Adrenal gland (tissue), 9 donors: ENCODE measurements at regions not wholly inside any gene's neighbourhood (a gene's known extent, or its start where the extent isn't known, plus 50 kb on each side); places are given as distances from the start of the nearest gene placed in this dataset.
A peak's percentile ranks its signal among the peaks of the same experiment; 100 is the strongest.

Source experiments
- DNase-seq, 7 donors: peaks; one replicate each; pipeline ENCODE4 v3.0.0-alpha.2; 2019 to 2020
- H3K27ac ChIP-seq, 5 donors: fragments of 200-600 bp; sonication (generic) in 4 of 5; 1 replicate in 3 of 5; 2 replicates in 2 of 5; pipeline versions ENCODE4 v1.5.1 to v1.8.0; 2016 to 2020; ENCODE audit warnings: mild to moderate bottlenecking in 1 of 5
- H3K27me3 ChIP-seq: fragments of 200-600 bp; 2 replicates; pipeline ENCODE4 v1.8.0; 2021
- H3K36me3 ChIP-seq, 2 donors: fragments of 200-600 bp; replicated peaks in 1 of 2; 1 replicate in 1 of 2; 2 replicates in 1 of 2; pipeline versions ENCODE4 v1.5.1 to v1.8.0; 2018 to 2022
- H3K4me1 ChIP-seq, 2 donors: fragments of 200-600 bp; replicated peaks in 1 of 2; 1 replicate in 1 of 2; 2 replicates in 1 of 2; pipeline versions ENCODE4 v1.5.1 to v1.8.0; 2018 to 2021
- H3K4me3 ChIP-seq, 4 donors: fragments of 200-600 bp; sonication (generic) in 3 of 4; one replicate each; pipeline ENCODE4 v1.5.1; 2016 to 2018
- H3K9me3 ChIP-seq, 3 donors: fragments of 200-600 bp; sonication (generic) in 1 of 3; replicated peaks in 1 of 3; 1 replicate in 2 of 3; 2 replicates in 1 of 3; pipeline versions ENCODE4 v1.5.1 to v1.8.0; 2016 to 2021
- POLR2A ChIP-seq, 2 donors: fragments of 450-650 bp; IDR thresholded peaks; one replicate each; pipeline ENCODE4 v1.6.1; 2017; ENCODE audit warnings: antibody characterized with exemption in 2 of 2, mild to moderate bottlenecking in 2 of 2, moderate library complexity in 1 of 2
- WGBS, 4 donors: extraction: QIAGEN DNeasy Blood & Tissue Kit in 2 of 4; methylation state at CpG; one replicate each; pipeline versions ENCODE4 v1.1.5 to v1.1.7; 2013 to 2017; 5-methylcytosine and 5-hydroxymethylcytosine counted together
- intact Hi-C, 2 donors: fragments of 100-400 bp; cut with DNase I; formaldehyde crosslinking; loops; one replicate each; pipeline versions ENCODE4 v1.14.1 to v1.15.0; 2022 to 2023
- TF ChIP-seq, protein P1 (sequence below), 6 experiments: fragments of 450-650 bp in 4 of 6; fragments of 200-600 bp in 2 of 6; sonication (generic) in 1 of 6; IDR thresholded peaks; 1 replicate in 5 of 6; 2 replicates in 1 of 6; pipeline versions ENCODE4 v1.5.1 to v1.8.0; 2016 to 2021; ENCODE audit warnings: antibody characterized with exemption in 6 of 6, mild to moderate bottlenecking in 2 of 6, moderate library complexity in 1 of 6
- donor health status: healthy with polysubstance abuse.
- donor health status: Bipolar disorder and iron deficiency.
- donor health status: DM: yes; HTN: yes; CAD: no.
- donor health status: DM: no; HTN: no; CAD: no.
- donor health status: DM: no; HTN: no; CAD: no.

DNA sequence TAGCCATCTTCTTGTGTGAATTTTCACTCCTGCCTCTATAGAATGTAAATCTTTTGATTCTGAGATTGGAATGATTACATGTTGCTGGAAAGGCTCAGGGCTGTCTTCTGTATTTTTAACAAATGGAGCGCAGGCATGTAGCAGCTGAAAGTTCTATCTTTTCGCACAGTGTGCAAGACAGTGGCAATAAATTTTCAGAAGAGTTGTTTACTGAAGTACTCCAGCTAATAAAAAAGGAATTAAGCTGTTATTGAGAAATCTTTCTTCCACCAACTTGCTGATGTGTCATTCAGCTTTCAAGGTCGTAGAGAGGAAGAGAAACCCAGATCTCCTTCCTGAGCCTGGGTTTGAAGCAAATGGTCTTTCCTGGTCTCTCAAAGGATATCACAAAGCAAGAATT, 122.0 kb upstream of the PUDP start:
- intact Hi-C loops: no loop called here
- TF ChIP-seq, protein P1, sequence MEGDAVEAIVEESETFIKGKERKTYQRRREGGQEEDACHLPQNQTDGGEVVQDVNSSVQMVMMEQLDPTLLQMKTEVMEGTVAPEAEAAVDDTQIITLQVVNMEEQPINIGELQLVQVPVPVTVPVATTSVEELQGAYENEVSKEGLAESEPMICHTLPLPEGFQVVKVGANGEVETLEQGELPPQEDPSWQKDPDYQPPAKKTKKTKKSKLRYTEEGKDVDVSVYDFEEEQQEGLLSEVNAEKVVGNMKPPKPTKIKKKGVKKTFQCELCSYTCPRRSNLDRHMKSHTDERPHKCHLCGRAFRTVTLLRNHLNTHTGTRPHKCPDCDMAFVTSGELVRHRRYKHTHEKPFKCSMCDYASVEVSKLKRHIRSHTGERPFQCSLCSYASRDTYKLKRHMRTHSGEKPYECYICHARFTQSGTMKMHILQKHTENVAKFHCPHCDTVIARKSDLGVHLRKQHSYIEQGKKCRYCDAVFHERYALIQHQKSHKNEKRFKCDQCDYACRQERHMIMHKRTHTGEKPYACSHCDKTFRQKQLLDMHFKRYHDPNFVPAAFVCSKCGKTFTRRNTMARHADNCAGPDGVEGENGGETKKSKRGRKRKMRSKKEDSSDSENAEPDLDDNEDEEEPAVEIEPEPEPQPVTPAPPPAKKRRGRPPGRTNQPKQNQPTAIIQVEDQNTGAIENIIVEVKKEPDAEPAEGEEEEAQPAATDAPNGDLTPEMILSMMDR (IDR thresholded peaks at IDR 0.05): no peak
- Histone ChIP-seq H3K36me3 (no peaks in the 10 kb centered on the region), H3K27ac (peak overlapping the region in 1 of 5 donors; percentile 38), H3K27me3 (no peaks in the 10 kb centered on the region), H3K4me1 (peaks cover 0 to 17% of the 10 kb centered on the region in 2 donors), H3K9me3 (no peaks in the 10 kb centered on the region), H3K4me3 (no peak overlapping the region)
- DNase-seq: no peak
- WGBS, 4 donors: 10 to 27% (median 19%) methylated on average over 2 to 3 of the region's 3 CpGs

DNA sequence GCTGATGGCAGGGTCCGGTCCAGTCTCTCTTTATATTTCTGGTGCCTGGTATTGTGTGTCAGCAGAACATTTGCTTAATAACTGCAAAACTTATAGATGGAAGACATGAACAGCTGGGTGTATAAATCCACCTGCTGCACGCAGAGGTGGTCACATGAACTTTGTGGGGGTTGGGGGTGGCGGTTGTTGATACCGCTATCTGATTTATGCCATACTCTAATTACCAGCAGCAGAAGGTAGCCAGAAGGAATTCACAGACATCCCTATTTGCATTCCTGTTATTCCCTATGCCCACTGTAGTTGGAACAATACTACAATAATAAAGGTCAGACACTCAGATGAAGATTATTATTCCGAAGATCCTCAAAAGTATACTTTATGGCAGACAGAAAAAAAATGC, 121.6 kb upstream of the PUDP start:
- no peaks in the 10 kb centered on the region for H3K27me3 ChIP-seq
- peaks cover 0 to 17% of the 10 kb centered on the region in 2 donors for H3K4me1 ChIP-seq
- no peak overlapping the region for H3K27ac ChIP-seq
- no peaks in the 10 kb centered on the region for H3K9me3 ChIP-seq
- no peak for DNase-seq
- H3K36me3 ChIP-seq: no peaks in the 10 kb centered on the region
- TF ChIP-seq POLR2A (IDR thresholded peaks at IDR 0.05): no peak
- TF ChIP-seq, protein P1 (IDR thresholded peaks at IDR 0.05): no peak
- 63 to 81% (median 70%) methylated on average over 5 of the region's 5 CpGs for WGBS, 4 donors
- intact Hi-C loops: no loop called here
- H3K4me3 ChIP-seq: no peak overlapping the region

DNA sequence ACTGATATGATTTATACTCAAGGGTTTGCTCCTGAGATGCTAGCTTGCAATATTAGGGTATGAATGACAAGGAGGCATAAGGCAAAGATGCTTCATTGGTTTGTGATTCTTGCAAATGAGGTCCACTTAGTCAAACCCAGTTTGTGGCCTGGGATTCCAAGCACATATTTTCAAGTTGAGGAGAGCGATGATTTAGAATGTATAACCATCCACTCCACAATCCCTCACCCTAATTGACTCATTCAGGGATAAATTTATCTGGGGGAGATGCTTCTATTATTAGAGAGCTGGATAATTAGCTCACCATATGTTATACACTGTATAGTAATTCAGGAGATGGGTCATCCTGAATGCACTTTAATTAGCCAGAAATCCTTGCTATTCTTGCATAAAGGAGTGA, 118.3 kb upstream of the PUDP start:
- no peak for TF ChIP-seq POLR2A (IDR thresholded peaks at IDR 0.05)
- intact Hi-C loops: no loop called here
- 82 to 100% (median 92%) methylated on average over 1 of the region's 1 CpG for WGBS, 4 donors
- Histone ChIP-seq H3K27me3 (no peaks in the 10 kb centered on the region), H3K9me3 (no peaks in the 10 kb centered on the region), H3K4me1 (peaks cover 0 to 17% of the 10 kb centered on the region in 2 donors), H3K27ac (no peak overlapping the region), H3K4me3 (no peak overlapping the region), H3K36me3 (no peaks in the 10 kb centered on the region)
- no peak for DNase-seq

DNA sequence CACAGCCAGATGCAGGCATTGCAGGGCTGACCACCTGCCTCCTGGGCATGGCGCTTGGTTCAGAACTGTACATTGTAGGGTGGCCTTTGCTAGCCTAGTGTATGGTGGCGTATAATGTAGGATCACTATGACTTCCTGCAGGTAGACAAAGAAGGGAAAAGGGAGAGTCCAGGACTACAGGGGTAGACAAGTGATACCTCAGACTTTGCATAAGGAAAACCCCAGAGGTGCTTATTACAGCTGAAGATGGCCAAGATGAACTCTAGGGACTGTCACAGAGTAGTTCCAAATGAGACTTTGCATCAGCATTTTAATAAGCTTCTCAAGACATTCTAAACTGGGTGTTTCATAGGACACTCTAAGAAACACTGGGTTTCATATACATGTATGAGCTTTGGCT, 116.4 kb upstream of the PUDP start:
- WGBS, 4 donors: 94 to 100% (median 96%) methylated on average over 2 of the region's 2 CpGs; no CpG with 5 or more reads in 1 of the 4 donors
- H3K36me3 ChIP-seq: no peaks in the 10 kb centered on the region
- intact Hi-C loops: no loop called here
- no peaks in the 10 kb centered on the region for H3K9me3 ChIP-seq
- peaks cover 0 to 1% of the 10 kb centered on the region in 2 donors for H3K4me1 ChIP-seq
- no peak overlapping the region for H3K27ac ChIP-seq
- no peak overlapping the region for H3K4me3 ChIP-seq
- TF ChIP-seq, protein P1 (IDR thresholded peaks at IDR 0.05): no peak
- no peak for TF ChIP-seq POLR2A (IDR thresholded peaks at IDR 0.05)
- no peak for DNase-seq
- H3K27me3 ChIP-seq: no peaks in the 10 kb centered on the region

DNA sequence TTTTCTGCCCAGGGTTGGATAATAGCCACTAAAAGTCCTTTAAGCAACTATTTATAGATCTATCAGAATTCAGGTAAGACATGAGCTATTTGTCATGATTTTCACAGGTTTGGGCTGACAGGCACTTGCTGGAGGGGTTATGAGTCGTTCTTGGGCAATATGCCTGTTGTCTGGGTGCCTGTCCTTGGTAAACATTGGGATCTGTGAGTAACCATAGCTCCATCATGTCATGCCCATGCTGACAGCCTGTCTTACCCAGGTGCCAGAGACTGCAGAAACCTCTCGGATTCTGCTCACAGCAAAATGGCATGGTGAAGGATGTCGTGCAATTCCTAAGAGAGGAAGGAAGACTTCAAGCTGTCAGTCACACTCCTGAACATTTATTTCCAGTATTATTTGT, 116.0 kb upstream of the PUDP start:
- Histone ChIP-seq H3K9me3 (no peaks in the 10 kb centered on the region), H3K27me3 (no peaks in the 10 kb centered on the region), H3K27ac (no peak overlapping the region), H3K36me3 (no peaks in the 10 kb centered on the region), H3K4me3 (no peak overlapping the region), H3K4me1 (no peaks in the 10 kb centered on the region)
- WGBS, 4 donors: 61 to 80% (median 80%) methylated on average over 2 to 3 of the region's 3 CpGs; no CpG with 5 or more reads in 1 of the 4 donors
- no peak for TF ChIP-seq POLR2A (IDR thresholded peaks at IDR 0.05)
- TF ChIP-seq, protein P1 (IDR thresholded peaks at IDR 0.05): no peak
- intact Hi-C loops: no loop called here
- DNase-seq: no peak
